ENCODE measurements at regions not wholly inside any gene's neighbourhood (a gene's known extent, or its start where the extent isn't known, plus 50 kb on each side); places are given as distances from the start of the nearest gene placed in this dataset.

GRCh38 chr2:30310371-30310770 lies 79.0 kb downstream of the LBH start:
- no peak for DNase-seq (ENCODE audit: low read depth, low spot score)
- in situ Hi-C loops (cut with HindIII; ENCODE audit: low sequenced_read_pairs): no loop called here
- H3K4me3 ChIP-seq (ENCODE audit: low read depth, low read length): no peak overlapping the region
- no peak for TF ChIP-seq CTCF (IDR thresholded peaks at IDR 0.05; ENCODE audit: low read depth, low read length)

GRCh38 chr2:30310955-30311354 lies 79.6 kb downstream of the LBH start:
- DNase-seq (ENCODE audit: low read depth, low spot score): no peak
- TF ChIP-seq CTCF (IDR thresholded peaks at IDR 0.05; ENCODE audit: low read depth, low read length): no peak
- in situ Hi-C loops (cut with HindIII; ENCODE audit: low sequenced_read_pairs): no loop called here
- H3K4me3 ChIP-seq (ENCODE audit: low read depth, low read length): no peak overlapping the region

- DNase-seq (ENCODE audit: low read depth, low spot score): no peak
- no peak overlapping the region for H3K4me3 ChIP-seq (ENCODE audit: low read depth, low read length)
- no peak for TF ChIP-seq CTCF (IDR thresholded peaks at IDR 0.05; ENCODE audit: low read depth, low read length)
- in situ Hi-C loops (cut with HindIII; ENCODE audit: low sequenced_read_pairs): no loop called here
Measured at GRCh38 chr2:30311711-30312110, 80.4 kb downstream of the LBH start.

DNA sequence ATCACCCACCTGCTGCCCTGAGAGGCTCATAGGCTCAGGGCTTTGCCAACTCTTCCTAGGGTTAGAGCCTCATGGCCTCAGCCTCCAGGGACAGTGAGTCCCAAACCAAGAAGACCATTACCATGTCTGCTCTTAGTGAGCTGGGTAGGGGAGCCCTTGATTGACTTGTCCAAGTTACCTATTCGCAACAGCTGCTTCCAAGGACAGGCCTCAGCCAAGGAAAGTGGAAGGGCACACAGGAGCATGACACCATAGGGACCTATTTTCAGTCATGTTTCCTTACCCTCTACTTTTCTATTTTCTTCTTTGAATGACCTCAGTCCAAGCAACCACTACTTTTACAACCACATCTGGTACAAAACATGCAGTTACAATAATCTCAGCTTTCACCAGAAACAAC lies 81.6 kb downstream of the LBH start:
- no peak for TF ChIP-seq CTCF (IDR thresholded peaks at IDR 0.05; ENCODE audit: low read depth, low read length)
- no peak for DNase-seq (ENCODE audit: low read depth, low spot score)
- no peak overlapping the region for H3K4me3 ChIP-seq (ENCODE audit: low read depth, low read length)
- in situ Hi-C loops (cut with HindIII; ENCODE audit: low sequenced_read_pairs): no loop called here

DNA sequence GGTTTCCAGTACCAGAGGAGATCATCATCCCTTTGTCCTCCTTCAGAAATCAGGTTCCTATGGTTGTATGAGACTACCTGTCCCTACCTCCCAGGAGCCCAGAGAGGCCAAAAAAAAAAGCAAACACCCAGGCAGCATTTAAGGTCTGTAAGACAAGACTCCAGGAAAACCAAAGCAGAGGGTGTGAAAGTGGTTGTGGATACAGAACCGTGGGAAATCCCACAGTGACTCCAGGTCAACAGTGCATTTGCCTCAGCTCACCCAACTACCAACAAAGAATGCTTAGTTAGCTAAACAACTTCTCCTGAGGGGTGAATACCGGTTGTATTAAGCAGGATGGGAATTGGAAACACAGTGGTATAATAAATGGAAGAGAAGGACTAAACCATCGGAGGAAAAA lies 83.6 kb downstream of the LBH start:
- in situ Hi-C loops (cut with HindIII; ENCODE audit: low sequenced_read_pairs): no loop called here
- H3K4me3 ChIP-seq (ENCODE audit: low read depth, low read length): no peak overlapping the region
- TF ChIP-seq CTCF (IDR thresholded peaks at IDR 0.05; ENCODE audit: low read depth, low read length): no peak
- DNase-seq (ENCODE audit: low read depth, low spot score): no peak

DNA sequence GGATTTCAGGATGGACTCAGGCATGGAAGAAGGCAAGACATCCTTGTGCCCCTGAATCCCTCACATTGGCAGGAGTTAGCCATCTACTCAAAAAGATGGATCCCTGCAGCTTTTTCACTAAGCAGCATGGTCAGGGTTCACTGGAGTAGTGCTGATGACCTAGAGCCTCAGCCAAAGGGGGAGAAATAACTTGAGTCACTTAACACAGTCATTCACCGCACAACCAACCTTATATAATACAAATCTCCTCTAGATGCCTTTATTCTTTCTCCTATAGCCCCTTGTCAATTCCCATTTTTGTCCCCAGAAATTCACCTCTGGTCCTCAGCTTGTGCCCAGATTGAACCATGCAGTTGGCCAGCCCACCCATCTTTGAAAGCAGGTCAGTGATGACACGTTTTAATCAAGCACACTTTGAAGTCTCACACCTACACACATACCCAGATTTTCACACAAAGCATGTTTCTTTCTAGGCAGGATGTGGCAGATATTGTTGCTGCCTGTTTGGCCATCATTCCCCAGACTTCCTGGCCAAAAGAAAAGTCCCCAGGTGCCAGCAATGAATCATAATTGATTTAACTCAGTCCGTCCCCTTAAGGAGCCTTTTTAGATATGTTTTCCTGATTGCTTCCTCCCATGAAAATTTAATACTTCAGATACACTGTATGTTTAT lies 84.2 kb downstream of the LBH start:
- DNase-seq (ENCODE audit: low read depth, low spot score): no peak
- in situ Hi-C loops (cut with HindIII; ENCODE audit: low sequenced_read_pairs): no loop called here
- H3K4me3 ChIP-seq (ENCODE audit: low read depth, low read length): no peak overlapping the region
- TF ChIP-seq CTCF (IDR thresholded peaks at IDR 0.05; ENCODE audit: low read depth, low read length): no peak

- in situ Hi-C loops (cut with HindIII; ENCODE audit: low sequenced_read_pairs): no loop called here
- no peak for DNase-seq (ENCODE audit: low read depth, low spot score)
- H3K4me3 ChIP-seq (ENCODE audit: low read depth, low read length): no peak overlapping the region
- no peak for TF ChIP-seq CTCF (IDR thresholded peaks at IDR 0.05; ENCODE audit: low read depth, low read length)
Measured at GRCh38 chr2:30316408-30316807, 85.1 kb downstream of the LBH start.

Measured in astrocyte of the spinal cord (primary cell).